A549 (cell line): ENCODE measurements at regions not wholly inside any gene's neighbourhood (a gene's known extent, or its start where the extent isn't known, plus 50 kb on each side); places are given as distances from the start of the nearest gene placed in this dataset.

Experiments
- ATAC-seq, 2 experiments: fragments of 200-7000 bp in 1 of 2; fragments of >200 bp in 1 of 2; cut with Nextera tagmentation in 1 of 2; cut with Tn5 transposase in 1 of 2; 3 replicates each; pipeline versions ENCODE4 v1.8.0 to v1.9.1; 2018 to 2020; ENCODE audit warnings: mild to moderate bottlenecking in 1 of 2, moderate library complexity in 1 of 2
- CTCF ChIA-PET: fragments of 300-600 bp; sonication (Branson Sonifier 250); formaldehyde crosslinking; extraction: SDS; loops from one replicate; lab custom pipeline; 2021; ENCODE audit warnings: antibody characterized with exemption, inconsistent platforms; lab: Yijun Ruan, JAX
- POLR2A ChIA-PET: fragments of 350-600 bp; formaldehyde crosslinking; extraction: SDS; loops from one replicate; lab custom pipeline; 2021; ENCODE audit warnings: antibody characterized with exemption, inconsistent platforms; lab: Yijun Ruan, JAX
- DNase-seq, 2 experiments: peaks; one replicate each; pipeline versions ENCODE4 v3.0.0 to v3.0.0-alpha.2; 2011 to 2016; ENCODE audit warnings: low read depth in 1 of 2, low spot score in 1 of 2
- FAIRE-seq: peaks from 2 replicates; lab custom pipeline; 2011; peaks lifted over from hg19 to GRCh38; lab: Jason Lieb, UNC
- H3K27ac ChIP-seq, 2 experiments: fragments of >200 bp; sonication (Bioruptor Twin); formaldehyde crosslinking; 3 replicates each; pipeline ENCODE4 v1.5.1; 2016 to 2017
- H3K4me1 ChIP-seq: fragments of >200 bp; sonication (Bioruptor Twin); formaldehyde crosslinking; 3 replicates; pipeline ENCODE4 v1.6.1; 2016
- H3K4me2 ChIP-seq: fragments of >200 bp; sonication (Bioruptor Twin); formaldehyde crosslinking; 3 replicates; pipeline ENCODE4 v1.6.1; 2016
- H3K4me3 ChIP-seq: fragments of >200 bp; sonication (Bioruptor Twin); formaldehyde crosslinking; 3 replicates; pipeline ENCODE4 v1.5.1; 2016
- H3K9me3 ChIP-seq: fragments of >200 bp; sonication (Bioruptor Twin); formaldehyde crosslinking; 3 replicates; pipeline ENCODE4 v1.6.1; 2016
- CBX2 ChIP-seq: fragments of 200-600 bp; sonication (generic); IDR thresholded peaks from 2 replicates; pipeline ENCODE4 v1.6.1; 2016; ENCODE audit warnings: low read depth, mild to moderate bottlenecking, borderline replicate concordance
- CBX8 ChIP-seq: fragments of 200-600 bp; sonication (generic); IDR thresholded peaks from 2 replicates; pipeline ENCODE4 v1.6.1; 2016
- CEBPB ChIP-seq, 2 experiments: fragments of >200 bp in 1 of 2; sonication (Bioruptor Twin) in 1 of 2; formaldehyde crosslinking in 1 of 2; IDR thresholded peaks; 2 replicates each; pipeline ENCODE4 v1.6.1; 2012 to 2016
- CHD2 ChIP-seq: fragments of 150-350 bp; IDR thresholded peaks from 2 replicates; pipeline ENCODE4 v1.6.1; 2014; ENCODE audit warnings: low read length; ENCODE audit not compliant: partially characterized antibody
- CHD4 ChIP-seq: fragments of 200-600 bp; sonication (generic); IDR thresholded peaks from 2 replicates; pipeline ENCODE4 v1.6.1; 2016; ENCODE audit warnings: antibody characterized with exemption, mild to moderate bottlenecking, borderline replicate concordance
- EHF ChIP-seq: fragments of 250-450 bp; sonication (Bioruptor Pico); IDR thresholded peaks from 2 replicates; pipeline ENCODE4 v1.5.0; 2020; ENCODE audit warnings: mild to moderate bottlenecking
- EP300 ChIP-seq, 2 experiments: fragments of >200 bp; sonication (Bioruptor Twin); formaldehyde crosslinking; IDR thresholded peaks; 2 replicates in 1 of 2; 3 replicates in 1 of 2; pipeline ENCODE4 v1.6.1; 2016 to 2017
- ESRRA ChIP-seq: fragments of 150-350 bp; IDR thresholded peaks from 2 replicates; pipeline ENCODE4 v1.6.1; 2014; ENCODE audit warnings: mild to moderate bottlenecking, low read length, borderline replicate concordance
- FOSB ChIP-seq: fragments of 250-450 bp; sonication (Bioruptor Pico); IDR thresholded peaks from 2 replicates; pipeline ENCODE4 v1.5.0; 2020; ENCODE audit warnings: mild to moderate bottlenecking, moderate library complexity
- HDAC2 ChIP-seq: fragments of 200-600 bp; sonication (generic); IDR thresholded peaks from 2 replicates; pipeline ENCODE4 v1.6.1; 2016
- HEYL ChIP-seq: fragments of 250-450 bp; sonication (Bioruptor Pico); IDR thresholded peaks from 2 replicates; pipeline ENCODE4 v1.8.0; 2021; ENCODE audit warnings: mild to moderate bottlenecking, moderate library complexity
- HOXB13 ChIP-seq: fragments of 250-450 bp; sonication (Bioruptor Pico); IDR thresholded peaks from 2 replicates; pipeline ENCODE4 v1.5.0; 2020; ENCODE audit warnings: low read depth, mild to moderate bottlenecking, moderate library complexity
- MYC ChIP-seq: IDR thresholded peaks from 2 replicates; pipeline ENCODE4 v1.6.1; 2012; ENCODE audit warnings: mild to moderate bottlenecking, inconsistent platforms, low read length, improper control_type of control experiment, borderline replicate concordance
- NR3C1 ChIP-seq: fragments of >200 bp; sonication (Bioruptor Twin); formaldehyde crosslinking; IDR thresholded peaks from 3 replicates; pipeline ENCODE4 v1.6.1; 2017
- PHF8 ChIP-seq: fragments of 200-600 bp; sonication (generic); IDR thresholded peaks from 2 replicates; pipeline ENCODE4 v1.6.1; 2016; ENCODE audit warnings: low read depth, mild to moderate bottlenecking, antibody characterized with exemption, moderate library complexity, borderline replicate concordance
- RCOR1 ChIP-seq: fragments of 150-350 bp; IDR thresholded peaks from 2 replicates; pipeline ENCODE4 v1.6.1; 2014; ENCODE audit warnings: antibody characterized with exemption, low read length, low read depth
- TFCP2L1 ChIP-seq: fragments of 250-450 bp; sonication (Bioruptor Pico); IDR thresholded peaks from 2 replicates; pipeline ENCODE4 v1.5.0; 2021; ENCODE audit warnings: mild to moderate bottlenecking
- TP53 ChIP-seq: fragments of 250-450 bp; sonication (Bioruptor Pico); IDR thresholded peaks from 2 replicates; pipeline ENCODE4 v1.5.0; 2021; ENCODE audit warnings: mild to moderate bottlenecking, moderate library complexity
- ZC3H11A ChIP-seq: fragments of 450-650 bp; IDR thresholded peaks from 2 replicates; pipeline ENCODE4 v1.6.1; 2014; ENCODE audit warnings: antibody characterized with exemption, mild to moderate bottlenecking
- ZFP36 ChIP-seq: fragments of 450-650 bp; IDR thresholded peaks from 2 replicates; pipeline ENCODE4 v1.6.1; 2014; ENCODE audit warnings: borderline replicate concordance; ENCODE audit not compliant: partially characterized antibody
- WGBS: methylation state at CpG from one replicate; pipeline ENCODE4 v1.1.6; 2017; ENCODE audit errors: missing lambda C conversion rate; 5-methylcytosine and 5-hydroxymethylcytosine counted together
- TF ChIP-seq, protein P1 (sequence below): fragments of 250-450 bp; sonication (Bioruptor Pico); IDR thresholded peaks from 2 replicates; pipeline ENCODE4 v1.5.0; 2020; ENCODE audit warnings: low read depth, mild to moderate bottlenecking, moderate library complexity
- TF ChIP-seq, protein P2 (sequence below): fragments of >200 bp; sonication (Bioruptor Twin); formaldehyde crosslinking; IDR thresholded peaks from 3 replicates; pipeline ENCODE4 v1.5.1; 2016

DNA sequence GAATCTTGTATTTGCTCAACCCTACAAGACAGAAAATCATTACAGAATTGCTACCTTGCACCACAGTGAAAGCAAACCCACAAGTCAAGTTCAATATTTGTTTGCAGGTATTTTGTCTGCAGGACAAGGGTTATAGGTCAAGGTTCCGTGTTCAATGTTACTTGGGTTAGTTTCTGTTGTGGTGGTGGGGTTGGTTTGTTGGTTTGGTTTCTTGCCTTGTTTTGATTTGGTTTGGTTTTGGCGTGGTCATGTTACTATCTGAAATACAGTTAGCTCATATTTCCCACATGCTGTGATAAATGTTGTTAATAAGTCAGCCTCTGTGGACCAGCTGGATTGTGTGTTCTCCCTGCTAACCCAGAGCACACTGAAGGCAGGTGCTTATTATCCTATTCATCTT lies 75.6 kb upstream of the INSIG1 start:
- FAIRE-seq (no peak), ATAC-seq (no peak), DNase-seq (no peak)
- POLR2A ChIA-PET = no interaction called here
- CTCF ChIA-PET = interaction anchor here (6.5 kb wide), 1 partner anchor 32 kb away, joined by 17 read pairs; no protein-coding TSS in a partner anchor
- TF ChIP-seq CHD4 (no peak), ZC3H11A (no peak), RCOR1 (no peak), CBX2 (no peak), CEBPB (IDR thresholded peaks at IDR 0.05) (no peak), CHD2 (no peak), HDAC2 (no peak), FOSB (CRISPR knock-in tag) (no peak), TFCP2L1 (CRISPR knock-in tag) (no peak), NR3C1 (no peak), EP300 (IDR thresholded peaks at IDR 0.05) (no peak), ESRRA (no peak), HOXB13 (CRISPR knock-in tag) (no peak), EHF (CRISPR knock-in tag) (no peak), ZFP36 (no peak)
- TF ChIP-seq, protein P1, sequence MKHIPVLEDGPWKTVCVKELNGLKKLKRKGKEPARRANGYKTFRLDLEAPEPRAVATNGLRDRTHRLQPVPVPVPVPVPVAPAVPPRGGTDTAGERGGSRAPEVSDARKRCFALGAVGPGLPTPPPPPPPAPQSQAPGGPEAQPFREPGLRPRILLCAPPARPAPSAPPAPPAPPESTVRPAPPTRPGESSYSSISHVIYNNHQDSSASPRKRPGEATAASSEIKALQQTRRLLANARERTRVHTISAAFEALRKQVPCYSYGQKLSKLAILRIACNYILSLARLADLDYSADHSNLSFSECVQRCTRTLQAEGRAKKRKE (CRISPR knock-in tag) = no peak
- TF ChIP-seq, protein P2, sequence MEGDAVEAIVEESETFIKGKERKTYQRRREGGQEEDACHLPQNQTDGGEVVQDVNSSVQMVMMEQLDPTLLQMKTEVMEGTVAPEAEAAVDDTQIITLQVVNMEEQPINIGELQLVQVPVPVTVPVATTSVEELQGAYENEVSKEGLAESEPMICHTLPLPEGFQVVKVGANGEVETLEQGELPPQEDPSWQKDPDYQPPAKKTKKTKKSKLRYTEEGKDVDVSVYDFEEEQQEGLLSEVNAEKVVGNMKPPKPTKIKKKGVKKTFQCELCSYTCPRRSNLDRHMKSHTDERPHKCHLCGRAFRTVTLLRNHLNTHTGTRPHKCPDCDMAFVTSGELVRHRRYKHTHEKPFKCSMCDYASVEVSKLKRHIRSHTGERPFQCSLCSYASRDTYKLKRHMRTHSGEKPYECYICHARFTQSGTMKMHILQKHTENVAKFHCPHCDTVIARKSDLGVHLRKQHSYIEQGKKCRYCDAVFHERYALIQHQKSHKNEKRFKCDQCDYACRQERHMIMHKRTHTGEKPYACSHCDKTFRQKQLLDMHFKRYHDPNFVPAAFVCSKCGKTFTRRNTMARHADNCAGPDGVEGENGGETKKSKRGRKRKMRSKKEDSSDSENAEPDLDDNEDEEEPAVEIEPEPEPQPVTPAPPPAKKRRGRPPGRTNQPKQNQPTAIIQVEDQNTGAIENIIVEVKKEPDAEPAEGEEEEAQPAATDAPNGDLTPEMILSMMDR = no peak
- no peaks in the 10 kb centered on the region for H3K9me3 ChIP-seq
- H3K4me3 ChIP-seq = no peak overlapping the region
- H3K4me2 ChIP-seq = no peak overlapping the region
- H3K4me1 ChIP-seq = peaks cover 11% of the 10 kb centered on the region
- no peak overlapping the region for H3K27ac ChIP-seq
- 76% methylated on average over 2 of the region's 2 CpGs for WGBS

DNA sequence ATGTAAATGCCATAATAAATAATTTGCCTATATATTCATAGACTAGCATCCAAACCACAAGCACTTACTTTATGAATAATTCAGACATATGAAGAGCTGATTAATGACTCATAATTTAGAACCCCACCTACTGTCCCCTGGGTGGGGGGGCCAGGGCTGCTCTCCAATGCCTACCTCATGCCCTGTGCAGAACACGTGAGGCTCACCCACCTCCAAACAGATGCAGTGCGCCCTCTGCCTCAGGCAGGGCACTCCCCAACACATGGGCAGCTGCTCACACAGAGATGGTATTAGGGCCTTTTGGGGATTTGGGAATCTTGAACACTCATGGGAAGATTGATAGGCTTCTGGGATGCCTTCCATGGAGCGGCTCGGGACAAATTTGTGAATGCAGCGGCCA lies 75.1 kb upstream of the INSIG1 start:
- ChIA-PET CTCF (no interaction called here), POLR2A (no interaction called here)
- TF ChIP-seq HEYL (CRISPR knock-in tag) = no peak
- TF ChIP-seq TP53 (CRISPR knock-in tag) = no peak
- TF ChIP-seq, protein P2 = no peak
- TF ChIP-seq, protein P1 (CRISPR knock-in tag) = no peak
- no peak overlapping the region for H3K4me3 ChIP-seq
- H3K4me1 ChIP-seq = peaks cover 11% of the 10 kb centered on the region
- H3K4me2 ChIP-seq = no peak overlapping the region
- 92% methylated on average over 5 of the region's 5 CpGs for WGBS
- H3K9me3 ChIP-seq = no peaks in the 10 kb centered on the region
- DNase-seq (no peak), FAIRE-seq (no peak), ATAC-seq (no peak)
- no peak overlapping the region for H3K27ac ChIP-seq

DNA sequence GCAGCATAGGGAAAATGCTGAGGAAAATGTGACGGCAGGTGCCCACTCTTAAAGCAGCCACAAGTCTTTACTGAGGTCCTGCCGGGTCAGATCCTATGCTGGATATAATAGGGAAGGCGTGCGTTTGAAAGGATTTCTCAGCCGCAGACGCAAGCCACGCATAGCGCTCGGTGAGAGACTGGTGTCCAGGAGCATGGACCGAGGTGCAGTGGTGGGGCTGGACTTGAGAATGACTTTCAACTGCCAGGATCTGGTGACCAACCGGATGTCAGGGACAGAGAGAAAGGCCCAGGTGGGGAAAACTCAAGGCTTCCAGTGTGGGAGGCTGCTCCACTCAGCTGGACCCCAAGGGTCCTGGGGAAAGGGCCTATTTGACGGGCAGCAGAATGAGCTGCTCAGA lies 74.7 kb upstream of the INSIG1 start:
- no peak overlapping the region for H3K4me3 ChIP-seq
- peaks cover 11% of the 10 kb centered on the region for H3K4me1 ChIP-seq
- CTCF ChIA-PET = no interaction called here
- FAIRE-seq = no peak
- 88% methylated on average over 12 of the region's 12 CpGs for WGBS
- H3K9me3 ChIP-seq = no peaks in the 10 kb centered on the region
- DNase-seq = no peak
- no peak overlapping the region for H3K4me2 ChIP-seq
- TF ChIP-seq PHF8 = no peak
- no peak for TF ChIP-seq MYC
- no peak for TF ChIP-seq CBX8
- TF ChIP-seq, all 56 proteins: peak for 0
- H3K27ac ChIP-seq = no peak overlapping the region
- no peak for ATAC-seq
- POLR2A ChIA-PET = no interaction called here
